Suprapubic skin (tissue), 4 donors: ENCODE measurements at regions not wholly inside any gene's neighbourhood (a gene's known extent, or its start where the extent isn't known, plus 50 kb on each side); places are given as distances from the start of the nearest gene placed in this dataset.

Source experiments
- DNase-seq, 2 donors: peaks; one replicate each; pipeline ENCODE4 v3.0.0-alpha.2; 2019; ENCODE audit warnings: low spot score in 2 of 2
- H3K27ac ChIP-seq: fragments of 200-600 bp; sonication (generic); one replicate; pipeline ENCODE4 v1.5.1; 2019
- H3K27me3 ChIP-seq: fragments of 200-600 bp; sonication (generic); one replicate; pipeline ENCODE4 v1.5.1; 2019
- H3K36me3 ChIP-seq: fragments of 200-600 bp; sonication (generic); one replicate; pipeline ENCODE4 v1.5.1; 2019
- H3K4me1 ChIP-seq: fragments of 200-600 bp; sonication (generic); one replicate; pipeline ENCODE4 v1.5.1; 2019
- H3K4me3 ChIP-seq: fragments of 200-600 bp; sonication (generic); one replicate; pipeline ENCODE4 v1.5.1; 2019; ENCODE audit warnings: mild to moderate bottlenecking
- H3K9me3 ChIP-seq: fragments of 200-600 bp; sonication (generic); one replicate; pipeline ENCODE4 v1.5.1; 2019
- EP300 ChIP-seq: sonication (generic); formaldehyde crosslinking; IDR thresholded peaks from one replicate; pipeline ENCODE4 v1.6.1; 2017; ENCODE audit warnings: antibody characterized with exemption
- POLR2A ChIP-seq, 2 donors: fragments of 450-650 bp; IDR thresholded peaks; one replicate each; pipeline ENCODE4 v1.6.1; 2017; ENCODE audit warnings: antibody characterized with exemption in 2 of 2, mild to moderate bottlenecking in 2 of 2, moderate library complexity in 2 of 2
- POLR2AphosphoS5 ChIP-seq, 3 donors: sonication (generic); formaldehyde crosslinking; IDR thresholded peaks; one replicate each; pipeline ENCODE4 v1.6.1; 2017; ENCODE audit warnings: antibody characterized with exemption in 3 of 3
- WGBS: methylation state at CpG from one replicate; pipeline ENCODE4 v1.1.5; 2018; 5-methylcytosine and 5-hydroxymethylcytosine counted together
- TF ChIP-seq, protein P1 (sequence below), 2 donors: fragments of 200-600 bp in 1 of 2; fragments of 450-650 bp in 1 of 2; sonication (generic) in 1 of 2; IDR thresholded peaks; one replicate each; pipeline ENCODE4 v1.5.1; 2016 to 2019; ENCODE audit warnings: antibody characterized with exemption in 2 of 2, mild to moderate bottlenecking in 1 of 2, moderate library complexity in 1 of 2

DNA sequence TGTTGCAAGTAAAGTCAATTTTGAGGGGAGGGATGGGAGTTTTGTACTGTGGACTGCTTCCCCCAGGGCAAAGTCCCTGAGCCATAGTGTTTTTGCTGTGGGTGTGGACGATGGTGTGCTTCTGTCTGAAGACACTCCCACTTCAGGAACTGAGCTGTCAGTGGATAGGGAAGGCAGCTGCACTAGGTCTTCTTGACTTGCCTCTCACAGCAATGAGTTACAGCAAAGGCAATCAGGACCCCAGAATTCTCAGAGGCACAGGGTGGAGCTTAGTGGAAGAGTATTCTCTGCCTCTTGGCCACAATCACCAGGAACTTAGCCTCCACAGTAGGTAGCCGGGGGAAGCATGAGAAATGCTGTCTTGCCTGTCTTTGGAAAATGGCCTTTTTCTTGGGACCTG, 1416.6 kb upstream of the MIR17HG start:
- no peak for TF ChIP-seq EP300
- TF ChIP-seq, protein P1, sequence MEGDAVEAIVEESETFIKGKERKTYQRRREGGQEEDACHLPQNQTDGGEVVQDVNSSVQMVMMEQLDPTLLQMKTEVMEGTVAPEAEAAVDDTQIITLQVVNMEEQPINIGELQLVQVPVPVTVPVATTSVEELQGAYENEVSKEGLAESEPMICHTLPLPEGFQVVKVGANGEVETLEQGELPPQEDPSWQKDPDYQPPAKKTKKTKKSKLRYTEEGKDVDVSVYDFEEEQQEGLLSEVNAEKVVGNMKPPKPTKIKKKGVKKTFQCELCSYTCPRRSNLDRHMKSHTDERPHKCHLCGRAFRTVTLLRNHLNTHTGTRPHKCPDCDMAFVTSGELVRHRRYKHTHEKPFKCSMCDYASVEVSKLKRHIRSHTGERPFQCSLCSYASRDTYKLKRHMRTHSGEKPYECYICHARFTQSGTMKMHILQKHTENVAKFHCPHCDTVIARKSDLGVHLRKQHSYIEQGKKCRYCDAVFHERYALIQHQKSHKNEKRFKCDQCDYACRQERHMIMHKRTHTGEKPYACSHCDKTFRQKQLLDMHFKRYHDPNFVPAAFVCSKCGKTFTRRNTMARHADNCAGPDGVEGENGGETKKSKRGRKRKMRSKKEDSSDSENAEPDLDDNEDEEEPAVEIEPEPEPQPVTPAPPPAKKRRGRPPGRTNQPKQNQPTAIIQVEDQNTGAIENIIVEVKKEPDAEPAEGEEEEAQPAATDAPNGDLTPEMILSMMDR (IDR thresholded peaks at IDR 0.05) = no peak
- no peak for TF ChIP-seq POLR2AphosphoS5 (IDR thresholded peaks at IDR 0.05)
- no peak for TF ChIP-seq POLR2A (IDR thresholded peaks at IDR 0.05)
- no peaks in the 10 kb centered on the region for H3K27me3 ChIP-seq
- 65% methylated on average over 2 of the region's 2 CpGs for WGBS
- no peak overlapping the region for H3K27ac ChIP-seq
- H3K4me1 ChIP-seq = no peaks in the 10 kb centered on the region
- H3K9me3 ChIP-seq = no peaks in the 10 kb centered on the region
- H3K4me3 ChIP-seq = no peak overlapping the region
- H3K36me3 ChIP-seq = no peaks in the 10 kb centered on the region
- DNase-seq = no peak

DNA sequence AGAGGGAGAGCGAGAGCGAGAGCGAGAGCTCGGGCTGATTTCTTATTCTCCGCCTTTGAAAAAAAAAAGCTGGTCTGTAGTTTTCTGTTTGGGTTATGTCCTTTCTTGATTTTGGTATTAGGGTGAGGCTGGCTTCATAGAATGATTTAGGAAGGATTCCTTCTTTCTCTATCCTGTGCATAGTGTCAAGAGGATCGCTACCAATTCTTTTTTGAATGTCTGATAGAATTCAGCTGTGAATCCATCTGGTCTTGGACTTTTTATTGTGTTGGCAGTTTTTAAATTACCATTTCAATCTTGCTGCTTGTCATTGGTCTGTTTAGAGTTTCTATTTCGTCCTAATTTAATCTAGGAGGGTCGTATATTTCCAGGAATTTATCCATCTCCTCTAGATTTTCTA, 1414.6 kb upstream of the MIR17HG start:
- Histone ChIP-seq H3K27me3 (no peaks in the 10 kb centered on the region), H3K4me1 (no peaks in the 10 kb centered on the region), H3K27ac (no peak overlapping the region), H3K36me3 (no peaks in the 10 kb centered on the region), H3K4me3 (no peak overlapping the region), H3K9me3 (no peaks in the 10 kb centered on the region)
- DNase-seq = no peak
- TF ChIP-seq EP300 (no peak), POLR2A (IDR thresholded peaks at IDR 0.05) (no peak), POLR2AphosphoS5 (IDR thresholded peaks at IDR 0.05) (no peak)
- TF ChIP-seq, protein P1 (IDR thresholded peaks at IDR 0.05) = no peak
- 88% methylated on average over 8 of the region's 8 CpGs for WGBS

DNA sequence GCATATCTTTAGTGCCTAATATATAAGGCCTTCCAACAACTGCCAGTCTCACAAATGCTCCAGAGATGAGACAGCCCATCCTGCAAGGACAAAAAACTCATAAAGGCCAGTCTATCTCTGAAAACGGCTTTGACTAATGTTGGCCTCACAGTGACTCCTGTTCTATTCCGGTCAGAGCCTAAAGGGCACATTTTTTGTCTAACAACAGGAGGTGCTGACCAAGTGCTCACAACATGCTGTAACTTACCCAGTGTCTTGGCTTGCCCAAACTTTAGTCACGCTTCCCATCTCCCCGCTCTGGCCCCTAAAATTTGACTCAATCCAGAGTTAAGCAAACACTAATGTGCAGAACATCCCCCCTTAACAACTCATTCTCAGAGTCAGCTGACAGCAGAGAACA, 1411.2 kb upstream of the MIR17HG start:
- Histone ChIP-seq H3K9me3 (no peaks in the 10 kb centered on the region), H3K4me3 (no peak overlapping the region), H3K4me1 (no peaks in the 10 kb centered on the region), H3K27ac (no peak overlapping the region), H3K27me3 (no peaks in the 10 kb centered on the region), H3K36me3 (no peaks in the 10 kb centered on the region)
- no peak for DNase-seq
- TF ChIP-seq, protein P1 (IDR thresholded peaks at IDR 0.05) = no peak
- no peak for TF ChIP-seq POLR2A (IDR thresholded peaks at IDR 0.05)
- TF ChIP-seq POLR2AphosphoS5 (IDR thresholded peaks at IDR 0.05) = no peak
- TF ChIP-seq EP300 = no peak
- WGBS = 79% methylated on average over 4 of the region's 4 CpGs

DNA sequence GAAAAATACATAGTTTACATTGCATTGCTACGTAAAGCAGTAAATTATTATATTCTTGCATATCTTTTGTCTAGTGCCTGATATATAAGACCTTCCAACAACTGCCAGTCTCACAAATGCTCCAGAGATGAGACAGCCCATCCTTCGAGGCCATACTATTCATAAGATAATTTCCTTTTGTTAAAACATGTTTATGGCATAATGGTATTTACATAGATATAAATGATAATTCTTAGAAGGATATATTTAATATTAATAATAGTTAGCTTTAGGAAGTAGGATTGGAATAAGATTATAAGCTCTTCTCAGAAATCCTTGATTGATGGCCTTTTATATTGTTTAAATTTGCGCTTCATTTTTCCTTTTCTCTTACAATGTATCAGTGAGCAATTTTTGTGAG, 1410.1 kb upstream of the MIR17HG start:
- DNase-seq = no peak

DNA sequence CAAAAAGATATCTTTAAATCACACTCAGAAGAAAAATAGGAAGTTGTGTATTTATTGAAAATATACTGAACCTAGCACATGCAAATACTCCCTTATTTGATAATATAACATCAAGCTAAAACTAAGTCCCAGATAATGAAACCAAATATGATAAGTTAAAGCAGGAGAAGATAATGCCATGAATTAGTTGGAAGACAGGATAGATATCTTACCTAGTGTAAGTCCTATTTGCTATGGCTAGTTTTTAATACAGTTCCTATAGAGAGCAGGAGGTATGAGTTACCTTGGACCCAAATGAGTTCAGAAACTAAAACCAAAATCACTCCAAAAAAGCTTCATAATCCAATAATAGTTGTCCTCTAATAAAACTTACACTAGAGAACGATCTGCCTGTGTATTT, 1407.1 kb upstream of the MIR17HG start:
- WGBS = 86% methylated on average over 1 of the region's 1 CpG
- Histone ChIP-seq H3K36me3 (no peaks in the 10 kb centered on the region), H3K4me1 (no peaks in the 10 kb centered on the region), H3K27me3 (no peaks in the 10 kb centered on the region), H3K9me3 (no peaks in the 10 kb centered on the region), H3K4me3 (no peak overlapping the region), H3K27ac (no peak overlapping the region)
- TF ChIP-seq POLR2AphosphoS5 (IDR thresholded peaks at IDR 0.05) (no peak), EP300 (no peak), POLR2A (IDR thresholded peaks at IDR 0.05) (no peak)
- TF ChIP-seq, protein P1 (IDR thresholded peaks at IDR 0.05) = no peak
- DNase-seq = no peak

More for the DNA sequence above, 1410.1 kb upstream of the MIR17HG start:
- H3K4me1 ChIP-seq = no peaks in the 10 kb centered on the region
- no peak overlapping the region for H3K27ac ChIP-seq
- H3K9me3 ChIP-seq = no peaks in the 10 kb centered on the region
- no peaks in the 10 kb centered on the region for H3K27me3 ChIP-seq
- WGBS = 75% methylated on average over 3 of the region's 3 CpGs
- TF ChIP-seq POLR2A (IDR thresholded peaks at IDR 0.05) = no peak
- TF ChIP-seq POLR2AphosphoS5 (IDR thresholded peaks at IDR 0.05) = no peak
- TF ChIP-seq, protein P1 (IDR thresholded peaks at IDR 0.05) = no peak
- no peak for TF ChIP-seq EP300
- H3K4me3 ChIP-seq = no peak overlapping the region
- no peaks in the 10 kb centered on the region for H3K36me3 ChIP-seq
